Cardiac muscle cell (in vitro differentiated cells and primary cell): ENCODE measurements at regions not wholly inside any gene's neighbourhood (a gene's known extent, or its start where the extent isn't known, plus 50 kb on each side); places are given as distances from the start of the nearest gene placed in this dataset.

Source experiments
- DNase-seq, 2 donors: peaks; one replicate each; pipeline versions ENCODE4 v3.0.0 to v3.0.0-alpha.2; 2010 to 2017; ENCODE audit warnings: low read depth in 1 of 2, low spot score in 1 of 2
- H3K27ac ChIP-seq: fragments of 200-600 bp; sonication (generic); 2 replicates; pipeline ENCODE4 v1.5.1; 2016
- H3K27me3 ChIP-seq: fragments of 200-600 bp; sonication (generic); 2 replicates; pipeline ENCODE4 v1.6.0; 2016; ENCODE audit warnings: control low read depth
- H3K36me3 ChIP-seq: fragments of 200-600 bp; sonication (generic); 2 replicates; pipeline ENCODE4 v1.5.1; 2016; ENCODE audit warnings: control low read depth
- H3K4me1 ChIP-seq: fragments of 200-600 bp; sonication (generic); 2 replicates; pipeline ENCODE4 v1.8.1; 2017; ENCODE audit warnings: low read depth, mild to moderate bottlenecking, mixed run types
- H3K4me3 ChIP-seq: fragments of 200-600 bp; sonication (generic); 2 replicates; pipeline ENCODE4 v1.5.1; 2016; ENCODE audit warnings: mild to moderate bottlenecking
- H3K9me3 ChIP-seq: fragments of 200-600 bp; sonication (generic); 2 replicates; pipeline ENCODE4 v1.5.1; 2017; ENCODE audit warnings: low read depth, mild to moderate bottlenecking, control low read depth
- TF ChIP-seq, protein P1 (sequence below): IDR thresholded peaks from 2 replicates; pipeline ENCODE4 v1.5.1; 2012; ENCODE audit warnings: low read depth, mild to moderate bottlenecking, low read length

DNA sequence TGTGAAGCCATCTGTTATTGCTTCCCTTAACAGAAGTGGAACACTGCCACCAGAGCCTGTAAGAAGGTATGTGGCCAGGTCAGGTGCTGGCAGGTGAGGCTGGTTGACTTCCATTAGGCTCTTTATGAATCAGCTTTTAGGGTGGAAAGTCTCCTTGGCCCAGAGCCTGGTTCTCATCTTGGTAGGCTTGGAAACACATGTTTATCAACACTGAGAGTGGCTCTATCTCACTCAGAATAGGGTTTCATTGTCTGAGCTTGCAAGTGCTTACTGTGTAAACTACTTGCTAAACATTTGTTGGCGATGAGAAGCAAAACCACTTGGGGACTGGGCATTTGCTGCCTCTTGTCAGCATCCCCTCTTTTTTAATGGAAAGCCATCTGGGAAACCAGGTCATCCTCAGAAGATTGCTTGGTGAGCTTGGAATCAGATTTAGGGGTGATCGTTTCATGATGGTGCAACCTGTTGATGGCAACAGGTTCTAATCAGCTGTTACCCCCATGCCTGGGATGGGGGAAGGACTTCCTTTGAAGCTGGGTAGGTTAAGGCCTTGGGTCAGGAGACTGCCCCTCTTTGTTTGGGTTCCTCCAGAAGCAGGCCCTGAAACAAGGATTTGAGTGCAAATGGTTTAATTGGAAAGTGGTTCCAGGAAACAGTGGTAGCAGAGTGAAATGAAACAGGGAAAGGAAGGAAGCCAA is 75.0 kb upstream of the AMPD3 start:
- TF ChIP-seq, protein P1, sequence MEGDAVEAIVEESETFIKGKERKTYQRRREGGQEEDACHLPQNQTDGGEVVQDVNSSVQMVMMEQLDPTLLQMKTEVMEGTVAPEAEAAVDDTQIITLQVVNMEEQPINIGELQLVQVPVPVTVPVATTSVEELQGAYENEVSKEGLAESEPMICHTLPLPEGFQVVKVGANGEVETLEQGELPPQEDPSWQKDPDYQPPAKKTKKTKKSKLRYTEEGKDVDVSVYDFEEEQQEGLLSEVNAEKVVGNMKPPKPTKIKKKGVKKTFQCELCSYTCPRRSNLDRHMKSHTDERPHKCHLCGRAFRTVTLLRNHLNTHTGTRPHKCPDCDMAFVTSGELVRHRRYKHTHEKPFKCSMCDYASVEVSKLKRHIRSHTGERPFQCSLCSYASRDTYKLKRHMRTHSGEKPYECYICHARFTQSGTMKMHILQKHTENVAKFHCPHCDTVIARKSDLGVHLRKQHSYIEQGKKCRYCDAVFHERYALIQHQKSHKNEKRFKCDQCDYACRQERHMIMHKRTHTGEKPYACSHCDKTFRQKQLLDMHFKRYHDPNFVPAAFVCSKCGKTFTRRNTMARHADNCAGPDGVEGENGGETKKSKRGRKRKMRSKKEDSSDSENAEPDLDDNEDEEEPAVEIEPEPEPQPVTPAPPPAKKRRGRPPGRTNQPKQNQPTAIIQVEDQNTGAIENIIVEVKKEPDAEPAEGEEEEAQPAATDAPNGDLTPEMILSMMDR = no peak
- no peaks in the 10 kb centered on the region for H3K9me3 ChIP-seq
- H3K4me3 ChIP-seq = no peak overlapping the region

DNA sequence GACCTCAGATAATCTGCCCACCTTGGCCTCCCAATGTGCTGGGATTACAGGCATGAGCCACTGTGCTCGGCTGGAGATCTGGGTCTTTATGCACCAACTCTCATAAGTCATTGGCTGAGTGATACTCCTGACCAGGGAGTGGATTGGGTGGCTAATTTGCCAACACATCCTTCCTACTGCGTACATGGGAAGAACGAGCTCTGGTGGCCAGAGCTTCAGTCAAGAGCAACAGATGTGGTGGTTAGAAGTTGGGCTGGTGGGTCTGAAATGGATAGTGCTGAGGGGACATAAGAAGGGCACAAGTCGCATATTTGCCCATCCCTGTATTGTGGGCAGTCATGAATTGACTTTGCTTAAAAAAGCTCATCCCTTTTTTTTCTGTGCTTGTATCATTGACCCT is 74.1 kb upstream of the AMPD3 start:
- no peaks in the 10 kb centered on the region for H3K36me3 ChIP-seq
- H3K9me3 ChIP-seq = no peaks in the 10 kb centered on the region
- no peaks in the 10 kb centered on the region for H3K4me1 ChIP-seq
- no peaks in the 10 kb centered on the region for H3K27me3 ChIP-seq
- no peak for DNase-seq
- TF ChIP-seq, protein P1 = no peak
- no peak overlapping the region for H3K4me3 ChIP-seq
- H3K27ac ChIP-seq = no peak overlapping the region

More for the DNA sequence above, 75.0 kb upstream of the AMPD3 start:
- Histone ChIP-seq H3K27me3 (no peaks in the 10 kb centered on the region), H3K27ac (no peak overlapping the region), H3K36me3 (no peaks in the 10 kb centered on the region), H3K4me1 (no peaks in the 10 kb centered on the region)
- peak in 1 of 2 donors; percentile 49 for DNase-seq

DNA sequence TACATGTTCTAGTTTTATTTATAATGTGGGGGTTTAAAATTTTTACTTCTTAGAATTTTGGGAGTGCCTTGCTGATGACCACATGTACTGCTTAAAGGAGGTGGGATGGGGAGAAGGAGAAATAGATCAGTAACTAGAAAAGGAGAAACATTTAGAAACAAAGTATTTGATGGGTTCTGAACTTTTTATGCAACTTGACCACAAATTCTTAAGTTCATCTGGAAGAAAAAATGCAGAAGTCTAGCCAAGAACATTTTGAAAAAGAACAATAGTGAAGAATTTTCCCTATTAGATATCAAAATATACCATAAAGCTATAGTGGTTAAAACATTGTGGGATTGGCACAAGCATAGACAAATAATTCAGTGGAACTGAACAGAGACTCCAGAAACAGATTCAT is 73.3 kb upstream of the AMPD3 start:
- peak in 1 of 2 donors; percentile 75 for DNase-seq
- H3K27ac ChIP-seq = no peak overlapping the region

DNA sequence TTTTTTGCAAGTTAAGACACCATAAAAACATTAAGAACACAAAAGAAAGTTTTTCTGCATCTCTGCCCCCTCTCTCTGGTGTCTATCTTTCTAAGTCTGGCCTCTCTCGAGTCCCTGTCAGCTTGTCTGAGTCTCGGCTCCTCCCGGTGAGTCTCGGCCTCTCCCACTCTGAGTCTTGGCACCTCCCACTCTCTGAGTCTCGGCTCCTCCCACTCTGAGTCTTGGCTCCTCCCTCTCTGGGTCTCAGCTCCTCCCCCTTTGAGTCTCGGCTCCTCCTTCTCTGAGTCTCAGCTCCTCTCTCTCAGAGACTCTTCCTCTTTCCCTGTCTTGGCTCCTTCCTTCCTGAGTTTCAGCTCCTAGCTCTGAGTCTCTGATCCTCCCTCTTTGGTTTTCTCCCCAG is 72.5 kb upstream of the AMPD3 start:
- no peaks in the 10 kb centered on the region for H3K27me3 ChIP-seq

More for the DNA sequence above, 73.3 kb upstream of the AMPD3 start:
- H3K36me3 ChIP-seq = no peaks in the 10 kb centered on the region
- TF ChIP-seq, protein P1 = no peak
- no peaks in the 10 kb centered on the region for H3K27me3 ChIP-seq
- no peaks in the 10 kb centered on the region for H3K9me3 ChIP-seq
- no peak overlapping the region for H3K4me3 ChIP-seq
- no peaks in the 10 kb centered on the region for H3K4me1 ChIP-seq

DNA sequence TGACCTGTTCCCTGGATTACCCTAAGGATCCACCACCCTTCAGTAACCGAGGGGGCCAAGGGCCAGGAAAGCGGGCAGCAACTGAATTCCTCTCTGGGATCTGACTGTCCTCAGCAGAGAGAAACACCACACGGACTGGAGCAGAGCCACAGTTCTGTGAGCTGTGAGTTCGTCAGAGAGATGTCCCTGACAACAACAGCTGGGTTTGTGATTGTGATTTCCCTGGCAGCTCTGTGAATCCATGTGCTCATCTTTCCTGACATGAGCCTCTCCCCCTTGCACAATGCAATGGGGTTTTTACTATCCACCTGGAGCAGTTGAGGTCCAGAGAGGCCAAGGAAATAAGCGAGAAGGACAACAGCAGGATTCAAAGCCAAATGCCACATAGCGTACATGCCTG is 69.4 kb upstream of the AMPD3 start:
- Histone ChIP-seq H3K27me3 (no peaks in the 10 kb centered on the region), H3K27ac (no peak overlapping the region), H3K4me3 (no peak overlapping the region), H3K4me1 (no peaks in the 10 kb centered on the region), H3K9me3 (no peaks in the 10 kb centered on the region), H3K36me3 (no peaks in the 10 kb centered on the region)
- DNase-seq = peak in 1 of 2 donors; percentile 80
- TF ChIP-seq, protein P1 = no peak

More for the DNA sequence above, 72.5 kb upstream of the AMPD3 start:
- H3K27ac ChIP-seq = no peak overlapping the region
- TF ChIP-seq, protein P1 = no peak
- H3K36me3 ChIP-seq = no peaks in the 10 kb centered on the region
- no peaks in the 10 kb centered on the region for H3K9me3 ChIP-seq
- no peaks in the 10 kb centered on the region for H3K4me1 ChIP-seq
- no peak for DNase-seq
- H3K4me3 ChIP-seq = no peak overlapping the region
